ENCODE measurements at regions not wholly inside any gene's neighbourhood (a gene's known extent, or its start where the extent isn't known, plus 50 kb on each side); places are given as distances from the start of the nearest gene placed in this dataset.
"Not testable (repeated sequence)": the region's sequence is repeated elsewhere in the genome, so short reads cannot be mapped to it uniquely, and the experiment has no call there.

DNA sequence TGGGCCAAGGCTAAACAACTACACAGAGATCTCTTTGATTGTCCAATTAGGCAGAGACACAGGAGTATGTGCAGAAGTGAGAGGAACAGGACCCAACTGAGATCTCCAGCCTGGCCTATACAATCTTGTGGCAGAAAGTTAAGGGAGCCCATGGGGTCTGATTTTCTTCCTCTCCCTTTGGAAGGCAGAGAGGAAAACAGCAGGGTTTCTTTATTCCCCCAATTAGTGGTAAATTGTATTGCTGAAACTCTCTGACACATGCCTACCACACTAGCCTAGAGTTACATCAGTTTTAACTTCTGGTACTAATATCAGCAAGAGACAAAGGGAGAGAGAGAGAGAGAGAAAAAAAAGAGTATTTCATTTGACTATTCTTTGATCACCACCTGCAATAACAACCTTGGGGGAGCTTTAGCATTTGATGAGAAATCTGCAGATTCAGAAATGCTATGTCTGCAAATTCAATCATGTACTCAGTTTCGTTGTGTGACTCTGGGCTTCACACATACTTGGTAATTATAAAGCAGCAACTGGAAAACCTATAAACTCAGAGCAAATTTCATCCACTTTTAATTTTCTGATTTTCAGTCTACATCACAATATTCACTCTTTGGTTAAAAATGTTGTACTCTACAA is 260.3 kb upstream of the SPTLC3 start:
- H4K20me1 ChIP-seq (ENCODE audit: control insufficient read depth, extremely low read depth, insufficient read depth, low read length), result no peaks in the 10 kb centered on the region
- no peak for TF ChIP-seq EZH2 (IDR thresholded peaks at IDR 0.05; ENCODE audit: low read length, missing control alignments)
- TF ChIP-seq, protein P1, sequence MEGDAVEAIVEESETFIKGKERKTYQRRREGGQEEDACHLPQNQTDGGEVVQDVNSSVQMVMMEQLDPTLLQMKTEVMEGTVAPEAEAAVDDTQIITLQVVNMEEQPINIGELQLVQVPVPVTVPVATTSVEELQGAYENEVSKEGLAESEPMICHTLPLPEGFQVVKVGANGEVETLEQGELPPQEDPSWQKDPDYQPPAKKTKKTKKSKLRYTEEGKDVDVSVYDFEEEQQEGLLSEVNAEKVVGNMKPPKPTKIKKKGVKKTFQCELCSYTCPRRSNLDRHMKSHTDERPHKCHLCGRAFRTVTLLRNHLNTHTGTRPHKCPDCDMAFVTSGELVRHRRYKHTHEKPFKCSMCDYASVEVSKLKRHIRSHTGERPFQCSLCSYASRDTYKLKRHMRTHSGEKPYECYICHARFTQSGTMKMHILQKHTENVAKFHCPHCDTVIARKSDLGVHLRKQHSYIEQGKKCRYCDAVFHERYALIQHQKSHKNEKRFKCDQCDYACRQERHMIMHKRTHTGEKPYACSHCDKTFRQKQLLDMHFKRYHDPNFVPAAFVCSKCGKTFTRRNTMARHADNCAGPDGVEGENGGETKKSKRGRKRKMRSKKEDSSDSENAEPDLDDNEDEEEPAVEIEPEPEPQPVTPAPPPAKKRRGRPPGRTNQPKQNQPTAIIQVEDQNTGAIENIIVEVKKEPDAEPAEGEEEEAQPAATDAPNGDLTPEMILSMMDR (conservative IDR thresholded peaks at IDR 0.05 in 1 of 2, IDR thresholded peaks at IDR 0.05 in 1 of 2; ENCODE audit: low read depth in 1 of 2, low read length in 2 of 2), result no peak

DNA sequence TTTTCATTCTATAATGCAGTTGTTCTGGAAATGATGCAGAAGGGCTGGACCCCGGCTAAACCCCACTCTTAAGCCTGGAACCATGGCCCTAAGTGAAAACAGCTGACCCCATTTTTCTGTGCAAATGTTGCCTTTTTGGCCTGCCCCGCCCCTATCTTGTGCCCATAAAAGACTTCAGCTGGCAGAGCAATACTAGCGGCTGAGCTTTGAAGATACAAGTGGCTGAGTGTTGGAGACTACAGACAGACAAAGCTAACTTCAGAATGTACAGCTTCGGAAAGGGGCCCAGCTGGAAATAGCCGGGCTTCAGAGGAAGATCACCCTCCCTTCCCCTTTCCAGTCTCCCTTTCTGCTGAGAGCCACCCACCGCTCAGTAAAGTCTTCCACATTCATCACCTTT is 258.6 kb upstream of the SPTLC3 start:
- no peaks in the 10 kb centered on the region for H4K20me1 ChIP-seq (ENCODE audit: control insufficient read depth, extremely low read depth, insufficient read depth, low read length)
- H3K9ac ChIP-seq (ENCODE audit: insufficient read depth, low read length), result no peak overlapping the region
- no peak overlapping the region for H3K4me3 ChIP-seq (replicated peaks in 1 of 4; ENCODE audit: control extremely low read depth in 1 of 4, insufficient read depth in 1 of 4, low read depth in 3 of 4, low read length in 4 of 4)
- DNase-seq (ENCODE audit: low read depth in 2 of 2), result no peak
- H3K4me1 ChIP-seq (ENCODE audit: control insufficient read depth, extremely low read depth, insufficient read depth, low read length), result no peaks in the 10 kb centered on the region
- no peak overlapping the region for H3K4me2 ChIP-seq (ENCODE audit: extremely low read depth, insufficient read depth, low read length)
- no peaks in the 10 kb centered on the region for H3K9me3 ChIP-seq (ENCODE audit: control insufficient read depth, insufficient read depth, low read depth, low read length)
- H3K27ac ChIP-seq (ENCODE audit: insufficient read depth, low read length), result no peak overlapping the region
- H2AFZ ChIP-seq (ENCODE audit: low read length), result no peak overlapping the region
- H3K27me3 ChIP-seq (ENCODE audit: control insufficient read depth, insufficient read depth, low read length), result no peaks in the 10 kb centered on the region
- TF ChIP-seq, protein P1 (conservative IDR thresholded peaks at IDR 0.05 in 1 of 2, IDR thresholded peaks at IDR 0.05 in 1 of 2; ENCODE audit: low read depth in 1 of 2, low read length in 2 of 2), result no peak
- no peak for TF ChIP-seq EZH2 (IDR thresholded peaks at IDR 0.05; ENCODE audit: low read length, missing control alignments)
- H3K79me2 ChIP-seq (ENCODE audit: control insufficient read depth, insufficient read depth, low read length), result no peaks in the 10 kb centered on the region
- no peaks in the 10 kb centered on the region for H3K36me3 ChIP-seq (ENCODE audit: control insufficient read depth, insufficient read depth, low read length)

More for the DNA sequence above, 260.3 kb upstream of the SPTLC3 start:
- no peaks in the 10 kb centered on the region for H3K79me2 ChIP-seq (ENCODE audit: control insufficient read depth, insufficient read depth, low read length)
- no peaks in the 10 kb centered on the region for H3K4me1 ChIP-seq (ENCODE audit: control insufficient read depth, extremely low read depth, insufficient read depth, low read length)
- H3K9ac ChIP-seq (ENCODE audit: insufficient read depth, low read length), result no peak overlapping the region
- no peak overlapping the region for H3K27ac ChIP-seq (ENCODE audit: insufficient read depth, low read length)
- no peaks in the 10 kb centered on the region for H3K9me3 ChIP-seq (ENCODE audit: control insufficient read depth, insufficient read depth, low read depth, low read length)
- no peak overlapping the region for H3K4me3 ChIP-seq (replicated peaks in 1 of 4; ENCODE audit: control extremely low read depth in 1 of 4, insufficient read depth in 1 of 4, low read depth in 3 of 4, low read length in 4 of 4)
- H2AFZ ChIP-seq (ENCODE audit: low read length), result no peak overlapping the region
- no peaks in the 10 kb centered on the region for H3K27me3 ChIP-seq (ENCODE audit: control insufficient read depth, insufficient read depth, low read length)
- no peaks in the 10 kb centered on the region for H3K36me3 ChIP-seq (ENCODE audit: control insufficient read depth, insufficient read depth, low read length)
- DNase-seq (ENCODE audit: low read depth in 2 of 2), result no peak
- H3K4me2 ChIP-seq (ENCODE audit: extremely low read depth, insufficient read depth, low read length), result no peak overlapping the region

DNA sequence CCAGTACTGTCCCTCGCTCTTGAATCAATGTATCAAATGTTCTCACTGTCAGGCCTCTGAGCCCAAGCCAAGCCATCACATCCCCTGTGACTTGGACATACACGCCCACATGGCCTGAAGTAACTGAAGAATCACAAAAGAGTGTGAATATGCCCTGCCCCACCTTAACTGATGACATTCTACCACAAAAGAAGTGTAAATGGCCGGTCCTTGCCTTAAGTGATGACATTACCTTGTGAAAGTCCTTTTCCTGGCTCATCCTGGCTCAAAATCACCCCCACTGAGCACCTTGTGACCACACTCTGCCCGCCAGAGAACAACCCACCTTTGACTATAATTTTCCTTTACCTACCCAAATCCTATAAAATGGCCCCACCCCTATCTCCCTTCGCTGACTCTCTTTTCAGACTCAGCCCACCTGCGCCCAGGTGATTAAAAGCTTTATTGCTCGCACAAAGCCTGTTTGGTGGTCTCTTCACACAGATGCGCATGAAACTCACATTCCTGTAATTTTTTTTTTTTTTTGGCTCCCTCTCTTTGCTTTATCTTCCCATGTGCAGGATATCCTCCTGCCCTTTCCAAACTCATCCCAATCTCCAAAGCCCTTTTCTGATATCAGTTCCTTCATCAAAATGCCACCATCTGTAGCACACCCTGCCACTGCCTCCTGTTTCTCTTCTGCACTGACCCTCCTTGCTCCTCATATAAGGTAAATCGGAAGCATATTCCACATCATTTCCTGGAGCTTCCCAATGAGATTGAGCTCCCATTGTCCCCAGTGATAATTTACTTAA is 255.7 kb upstream of the SPTLC3 start:
- not testable (repeated sequence) for H4K20me1 ChIP-seq (ENCODE audit: control insufficient read depth, extremely low read depth, insufficient read depth, low read length); H3K9me3 ChIP-seq (ENCODE audit: control insufficient read depth, insufficient read depth, low read depth, low read length); DNase-seq (ENCODE audit: low read depth in 2 of 2); H3K27ac ChIP-seq (ENCODE audit: insufficient read depth, low read length); H3K4me2 ChIP-seq (ENCODE audit: extremely low read depth, insufficient read depth, low read length); H2AFZ ChIP-seq (ENCODE audit: low read length); H3K36me3 ChIP-seq (ENCODE audit: control insufficient read depth, insufficient read depth, low read length); H3K27me3 ChIP-seq (ENCODE audit: control insufficient read depth, insufficient read depth, low read length); H3K79me2 ChIP-seq (ENCODE audit: control insufficient read depth, insufficient read depth, low read length); H3K9ac ChIP-seq (ENCODE audit: insufficient read depth, low read length); H3K4me1 ChIP-seq (ENCODE audit: control insufficient read depth, extremely low read depth, insufficient read depth, low read length); H3K4me3 ChIP-seq (replicated peaks in 1 of 4; ENCODE audit: control extremely low read depth in 1 of 4, insufficient read depth in 1 of 4, low read depth in 3 of 4, low read length in 4 of 4)

GRCh38 chr20:12753742-12754141 is 255.0 kb upstream of the SPTLC3 start:
- not testable (repeated sequence) for DNase-seq (ENCODE audit: low read depth in 2 of 2); H3K27me3 ChIP-seq (ENCODE audit: control insufficient read depth, insufficient read depth, low read length); H4K20me1 ChIP-seq (ENCODE audit: control insufficient read depth, extremely low read depth, insufficient read depth, low read length); H3K9me3 ChIP-seq (ENCODE audit: control insufficient read depth, insufficient read depth, low read depth, low read length); H3K4me1 ChIP-seq (ENCODE audit: control insufficient read depth, extremely low read depth, insufficient read depth, low read length); H2AFZ ChIP-seq (ENCODE audit: low read length); H3K4me3 ChIP-seq (replicated peaks in 1 of 4; ENCODE audit: control extremely low read depth in 1 of 4, insufficient read depth in 1 of 4, low read depth in 3 of 4, low read length in 4 of 4); H3K79me2 ChIP-seq (ENCODE audit: control insufficient read depth, insufficient read depth, low read length); H3K36me3 ChIP-seq (ENCODE audit: control insufficient read depth, insufficient read depth, low read length); H3K9ac ChIP-seq (ENCODE audit: insufficient read depth, low read length); H3K4me2 ChIP-seq (ENCODE audit: extremely low read depth, insufficient read depth, low read length); H3K27ac ChIP-seq (ENCODE audit: insufficient read depth, low read length)

GRCh38 chr20:12759493-12759892 is 249.3 kb upstream of the SPTLC3 start:
- H3K9me3 ChIP-seq (ENCODE audit: control insufficient read depth, insufficient read depth, low read depth, low read length); H3K4me2 ChIP-seq (ENCODE audit: extremely low read depth, insufficient read depth, low read length); H3K79me2 ChIP-seq (ENCODE audit: control insufficient read depth, insufficient read depth, low read length); H3K4me3 ChIP-seq (replicated peaks in 1 of 4; ENCODE audit: control extremely low read depth in 1 of 4, insufficient read depth in 1 of 4, low read depth in 3 of 4, low read length in 4 of 4); H4K20me1 ChIP-seq (ENCODE audit: control insufficient read depth, extremely low read depth, insufficient read depth, low read length); H2AFZ ChIP-seq (ENCODE audit: low read length); H3K27ac ChIP-seq (ENCODE audit: insufficient read depth, low read length); H3K36me3 ChIP-seq (ENCODE audit: control insufficient read depth, insufficient read depth, low read length); DNase-seq (ENCODE audit: low read depth in 2 of 2); H3K27me3 ChIP-seq (ENCODE audit: control insufficient read depth, insufficient read depth, low read length); H3K9ac ChIP-seq (ENCODE audit: insufficient read depth, low read length); H3K4me1 ChIP-seq (ENCODE audit: control insufficient read depth, extremely low read depth, insufficient read depth, low read length): not testable (repeated sequence)
